Loucy (cell line): ENCODE measurements at regions not wholly inside any gene's neighbourhood (a gene's known extent, or its start where the extent isn't known, plus 50 kb on each side); places are given as distances from the start of the nearest gene placed in this dataset.

ENCODE experiments used
- H2AFZ ChIP-seq: fragments of 200-600 bp; sonication (generic); 2 replicates; pipeline ENCODE4 v1.6.0; 2016; ENCODE audit warnings: antibody characterized with exemption, mild to moderate bottlenecking, low read length, moderate library complexity
- H3F3A ChIP-seq: fragments of 200-600 bp; 2 replicates; pipeline ENCODE4 v1.6.0; 2016; ENCODE audit warnings: antibody characterized with exemption, low read depth, mild to moderate bottlenecking
- H3K27me3 ChIP-seq: fragments of 200-600 bp; sonication (generic); 2 replicates; pipeline ENCODE4 v1.6.1; 2014; ENCODE audit warnings: low read length, mild to moderate bottlenecking; ENCODE audit not compliant: insufficient read depth, poor library complexity, severe bottlenecking
- H3K36me3 ChIP-seq: fragments of 200-600 bp; sonication (generic); 2 replicates; pipeline ENCODE4 v1.6.1; 2016; ENCODE audit warnings: low read length; ENCODE audit not compliant: insufficient read depth
- H3K4me1 ChIP-seq: fragments of 200-600 bp; sonication (generic); 2 replicates; pipeline ENCODE4 v1.5.1; 2014; ENCODE audit warnings: low read length, mild to moderate bottlenecking; ENCODE audit not compliant: insufficient read depth, poor library complexity, severe bottlenecking
- H3K4me2 ChIP-seq: fragments of 200-600 bp; sonication (generic); 2 replicates; pipeline ENCODE4 v1.6.0; 2014; ENCODE audit warnings: antibody characterized with exemption, low read length, low read depth, mild to moderate bottlenecking; ENCODE audit not compliant: poor library complexity, severe bottlenecking
- H3K4me3 ChIP-seq: fragments of 200-600 bp; sonication (generic); 2 replicates; pipeline ENCODE4 v1.5.1; 2014; ENCODE audit warnings: low read length, mild to moderate bottlenecking, mixed read lengths; ENCODE audit not compliant: poor library complexity, severe bottlenecking
- H3K79me2 ChIP-seq: fragments of 200-600 bp; sonication (generic); 2 replicates; pipeline ENCODE4 v1.6.1; 2014; ENCODE audit warnings: low read length; ENCODE audit not compliant: insufficient read depth
- H3K9ac ChIP-seq: fragments of 200-600 bp; sonication (generic); 2 replicates; pipeline ENCODE4 v1.6.0; 2014; ENCODE audit warnings: mild to moderate bottlenecking, low read depth, low read length, moderate library complexity; ENCODE audit not compliant: poor library complexity, severe bottlenecking
- H3K9me2 ChIP-seq: fragments of 200-600 bp; sonication (generic); replicated peaks from 2 replicates; pipeline ENCODE4 v1.6.1; 2016; ENCODE audit warnings: low read depth, low read length, mixed read lengths
- H3K9me3 ChIP-seq: fragments of 200-600 bp; sonication (generic); 2 replicates; pipeline ENCODE4 v1.6.1; 2014; ENCODE audit warnings: mild to moderate bottlenecking, antibody characterized with exemption, low read length, low read depth; ENCODE audit not compliant: insufficient read depth
- H4K20me1 ChIP-seq: fragments of 200-600 bp; sonication (generic); 2 replicates; pipeline ENCODE4 v1.6.0; 2014; ENCODE audit warnings: antibody characterized with exemption, low read length, mild to moderate bottlenecking; ENCODE audit not compliant: insufficient read depth, poor library complexity, severe bottlenecking
- EZH2phosphoT487 ChIP-seq: fragments of 200-600 bp; IDR thresholded peaks from 2 replicates; pipeline ENCODE4 v1.6.1; 2018; ENCODE audit warnings: antibody characterized with exemption, mild to moderate bottlenecking, moderate library complexity, borderline replicate concordance
- TF ChIP-seq, protein P1 (sequence below): fragments of 200-600 bp; sonication (generic); conservative IDR thresholded peaks from 2 replicates; pipeline ENCODE4 v1.5.1; 2014; ENCODE audit warnings: mild to moderate bottlenecking, antibody characterized with exemption, low read length

DNA sequence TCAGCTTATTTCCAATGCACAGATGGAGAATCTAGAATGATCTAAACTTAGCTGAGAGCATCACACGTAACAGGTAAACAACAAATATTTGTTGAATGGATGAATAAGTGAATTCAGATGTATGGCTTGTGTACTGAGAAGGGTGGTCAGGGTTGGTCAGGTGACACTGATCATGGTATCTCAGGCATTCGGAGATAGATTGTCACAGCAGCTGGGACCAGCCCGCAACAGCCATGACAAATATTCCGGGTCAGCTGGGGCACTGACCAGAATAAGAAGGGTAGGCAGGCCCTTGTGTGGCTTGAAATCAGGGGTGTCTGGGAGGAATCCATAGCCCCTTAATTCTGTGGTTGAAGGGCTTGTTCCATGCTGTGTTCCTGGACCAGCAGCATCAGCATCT is 159.4 kb upstream of the ARX start:
- Histone ChIP-seq H3K36me3 (no peaks in the 10 kb centered on the region), H3K27me3 (no peaks in the 10 kb centered on the region), H3K4me3 (no peak overlapping the region), H3K9me2 (no peaks in the 10 kb centered on the region), H3K9me3 (no peaks in the 10 kb centered on the region), H3K9ac (no peak overlapping the region), H3K79me2 (no peaks in the 10 kb centered on the region), H3F3A (no peaks in the 10 kb centered on the region), H4K20me1 (no peaks in the 10 kb centered on the region), H3K4me2 (no peak overlapping the region), H2AFZ (no peak overlapping the region), H3K4me1 (no peaks in the 10 kb centered on the region)
- no peak for TF ChIP-seq EZH2phosphoT487
- TF ChIP-seq, protein P1, sequence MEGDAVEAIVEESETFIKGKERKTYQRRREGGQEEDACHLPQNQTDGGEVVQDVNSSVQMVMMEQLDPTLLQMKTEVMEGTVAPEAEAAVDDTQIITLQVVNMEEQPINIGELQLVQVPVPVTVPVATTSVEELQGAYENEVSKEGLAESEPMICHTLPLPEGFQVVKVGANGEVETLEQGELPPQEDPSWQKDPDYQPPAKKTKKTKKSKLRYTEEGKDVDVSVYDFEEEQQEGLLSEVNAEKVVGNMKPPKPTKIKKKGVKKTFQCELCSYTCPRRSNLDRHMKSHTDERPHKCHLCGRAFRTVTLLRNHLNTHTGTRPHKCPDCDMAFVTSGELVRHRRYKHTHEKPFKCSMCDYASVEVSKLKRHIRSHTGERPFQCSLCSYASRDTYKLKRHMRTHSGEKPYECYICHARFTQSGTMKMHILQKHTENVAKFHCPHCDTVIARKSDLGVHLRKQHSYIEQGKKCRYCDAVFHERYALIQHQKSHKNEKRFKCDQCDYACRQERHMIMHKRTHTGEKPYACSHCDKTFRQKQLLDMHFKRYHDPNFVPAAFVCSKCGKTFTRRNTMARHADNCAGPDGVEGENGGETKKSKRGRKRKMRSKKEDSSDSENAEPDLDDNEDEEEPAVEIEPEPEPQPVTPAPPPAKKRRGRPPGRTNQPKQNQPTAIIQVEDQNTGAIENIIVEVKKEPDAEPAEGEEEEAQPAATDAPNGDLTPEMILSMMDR, result no peak

DNA sequence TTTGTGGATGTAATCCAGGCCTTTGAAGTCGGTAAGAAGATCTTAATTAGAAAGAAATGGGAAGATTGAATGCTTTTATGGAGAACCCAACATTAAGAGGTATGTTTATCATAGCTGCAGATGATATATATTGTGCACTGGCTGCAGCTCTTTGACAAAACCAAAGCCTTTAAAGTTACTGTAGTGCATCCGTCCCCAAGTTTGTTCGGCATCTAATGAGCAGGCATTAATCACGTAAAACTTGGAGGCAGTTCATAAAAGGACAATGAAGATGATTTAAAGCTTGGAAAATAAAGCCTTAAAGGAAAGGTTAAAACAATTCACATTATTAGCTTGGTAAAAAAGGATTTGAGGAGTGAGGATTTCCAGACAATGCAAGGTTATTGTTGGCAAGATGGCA is 150.8 kb upstream of the ARX start:
- Histone ChIP-seq H3K4me3 (no peak overlapping the region), H3K79me2 (no peaks in the 10 kb centered on the region), H3K4me2 (no peak overlapping the region), H3F3A (no peaks in the 10 kb centered on the region), H3K9me2 (no peaks in the 10 kb centered on the region), H3K27me3 (no peaks in the 10 kb centered on the region), H2AFZ (no peak overlapping the region), H3K9me3 (no peaks in the 10 kb centered on the region), H3K36me3 (no peaks in the 10 kb centered on the region), H3K4me1 (no peaks in the 10 kb centered on the region), H3K9ac (no peak overlapping the region), H4K20me1 (no peaks in the 10 kb centered on the region)
- TF ChIP-seq, protein P1, result no peak
- TF ChIP-seq EZH2phosphoT487, result no peak

DNA sequence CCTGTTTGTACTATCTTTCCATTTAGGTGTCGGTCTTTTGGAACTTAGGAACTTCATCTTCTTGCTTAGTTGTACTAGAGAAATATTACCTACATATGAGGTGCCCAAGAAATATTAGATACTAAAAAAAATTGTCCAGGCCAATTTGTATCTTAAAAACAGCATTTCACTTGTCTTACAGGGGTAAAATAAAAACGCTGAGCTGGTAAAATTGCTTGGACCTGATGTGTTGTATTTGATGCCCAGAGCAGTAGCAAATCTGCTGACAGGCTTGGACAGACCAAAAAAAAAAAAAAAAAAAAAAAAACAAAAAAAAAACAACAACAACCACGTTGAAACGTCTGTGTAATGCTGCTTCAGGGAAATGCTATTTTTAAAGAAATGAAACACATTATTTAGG is 150.4 kb upstream of the ARX start:
- TF ChIP-seq EZH2phosphoT487, result no peak
- TF ChIP-seq, protein P1, result no peak
- no peak overlapping the region for H3K4me3 ChIP-seq

More for the DNA sequence above, 150.4 kb upstream of the ARX start:
- Histone ChIP-seq H3K9me3 (no peaks in the 10 kb centered on the region), H3K27me3 (no peaks in the 10 kb centered on the region), H3K9ac (no peak overlapping the region), H3K79me2 (no peaks in the 10 kb centered on the region), H3K36me3 (no peaks in the 10 kb centered on the region), H3K9me2 (no peaks in the 10 kb centered on the region), H3F3A (no peaks in the 10 kb centered on the region), H4K20me1 (no peaks in the 10 kb centered on the region), H3K4me1 (no peaks in the 10 kb centered on the region), H2AFZ (no peak overlapping the region), H3K4me2 (no peak overlapping the region)
